HG03432 (cell line): ENCODE measurements at regions not wholly inside any gene's neighbourhood (a gene's known extent, or its start where the extent isn't known, plus 50 kb on each side); places are given as distances from the start of the nearest gene placed in this dataset.
"Not testable (repeated sequence)": the region's sequence is repeated elsewhere in the genome, so short reads cannot be mapped to it uniquely, and the experiment has no call there.

ENCODE experiments used
- ATAC-seq: cut with Tn5 transposase; IDR thresholded peaks from one replicate; pipeline ENCODE4 v1.9.1; 2021; ENCODE audit warnings: mild to moderate bottlenecking, moderate library complexity; ENCODE audit not compliant: unreplicated experiment

GRCh38 chr3:158026236-158026635 lies 80.0 kb downstream of the SHOX2 start:
- no peak for ATAC-seq

- ATAC-seq, result not testable (repeated sequence)
Observed at GRCh38 chr3:158019897-158020296, 86.3 kb downstream of the SHOX2 start.

DNA sequence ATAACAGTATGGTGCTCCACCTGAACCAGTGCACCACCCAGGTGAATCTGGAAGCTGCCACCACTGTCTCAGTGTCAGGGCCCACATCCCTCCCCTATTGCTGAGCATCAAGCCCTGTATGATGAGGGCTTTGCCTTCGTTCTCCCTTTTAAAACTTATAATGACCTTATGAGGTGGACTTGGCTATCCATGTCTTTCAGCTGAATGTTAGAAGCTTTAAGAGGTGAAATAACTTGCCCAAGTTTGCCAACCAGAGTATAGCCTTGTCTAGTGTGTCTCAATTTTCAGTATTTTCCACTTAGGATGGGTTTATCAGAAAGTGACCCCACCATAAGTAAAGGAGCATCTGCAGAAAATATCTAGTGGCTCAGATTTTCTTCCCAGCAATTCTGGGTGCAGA lies 87.8 kb downstream of the SHOX2 start:
- no peak for ATAC-seq

DNA sequence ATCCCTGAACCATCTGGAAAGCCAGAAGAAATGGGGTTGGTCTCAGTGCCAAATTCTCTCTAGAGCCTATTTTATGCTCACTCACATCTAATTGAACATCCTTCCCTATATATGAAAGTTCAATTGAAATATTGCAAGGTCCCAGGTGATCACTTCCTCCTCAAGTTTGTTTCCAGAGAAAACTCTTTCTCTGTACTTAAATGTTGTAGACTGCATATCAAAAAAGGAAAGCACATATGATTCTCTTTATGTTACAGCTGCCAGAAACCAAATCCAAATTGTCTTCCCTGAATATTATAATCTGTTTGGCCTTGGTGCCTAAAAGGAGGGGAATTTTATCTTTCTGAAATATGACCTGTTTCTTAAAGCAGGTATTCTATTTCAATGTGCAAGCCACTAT lies 93.3 kb downstream of the SHOX2 start:
- no peak for ATAC-seq

DNA sequence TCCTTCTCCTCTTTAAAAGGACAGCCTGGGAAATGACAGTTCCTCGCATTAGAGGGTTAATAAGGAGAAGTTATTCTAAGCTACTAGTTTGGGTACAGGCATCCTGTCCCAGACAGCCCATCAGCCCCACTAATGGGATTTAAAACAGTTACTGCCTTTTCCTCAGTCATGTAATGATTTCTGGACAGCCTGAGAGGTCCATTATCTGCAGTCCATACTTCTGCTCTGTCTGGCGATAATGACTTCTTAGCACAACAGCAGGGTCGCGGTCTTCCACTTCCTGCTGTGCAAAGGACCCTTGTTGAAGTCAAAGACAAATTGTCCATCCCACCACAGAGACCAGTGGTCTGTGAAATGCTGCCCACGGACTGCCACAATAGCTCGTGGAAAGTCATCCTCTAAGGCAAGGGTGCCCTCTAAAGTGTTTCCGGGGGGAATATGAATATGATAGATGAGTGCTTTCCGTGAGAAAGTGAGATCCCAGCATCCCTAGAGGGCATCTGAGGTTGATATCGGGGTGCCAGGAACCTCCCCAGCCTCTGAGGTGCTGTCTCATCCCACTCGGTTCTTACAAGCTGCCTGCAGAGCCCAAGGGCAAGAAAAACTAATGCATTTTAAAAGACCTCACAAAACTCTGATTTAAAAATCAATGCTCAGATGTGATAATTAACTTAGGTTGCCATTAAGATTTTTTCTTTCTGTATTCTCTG lies 100.7 kb downstream of the SHOX2 start:
- no peak for ATAC-seq

- no peak for ATAC-seq
Observed at GRCh38 chr3:157999246-157999645, 107.0 kb downstream of the SHOX2 start.

DNA sequence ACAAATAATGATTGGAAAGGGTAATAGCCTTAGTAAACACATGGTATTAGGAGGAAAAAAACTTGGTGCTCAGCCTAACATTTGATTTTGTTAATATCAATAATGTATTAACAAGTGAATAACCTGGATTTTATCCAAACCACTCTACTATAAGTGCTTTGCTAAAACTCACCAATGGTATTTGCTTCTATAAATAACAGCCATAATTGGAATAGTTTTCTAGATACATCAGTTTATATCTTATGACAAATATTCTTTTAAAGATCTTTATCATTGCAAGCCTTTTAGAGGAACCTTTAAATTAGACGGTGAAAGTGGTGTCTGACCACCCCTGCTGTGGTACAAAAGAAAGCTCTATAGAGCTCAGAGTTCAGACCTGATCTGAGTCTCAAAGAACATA lies 123.9 kb downstream of the SHOX2 start:
- ATAC-seq, result no peak

DNA sequence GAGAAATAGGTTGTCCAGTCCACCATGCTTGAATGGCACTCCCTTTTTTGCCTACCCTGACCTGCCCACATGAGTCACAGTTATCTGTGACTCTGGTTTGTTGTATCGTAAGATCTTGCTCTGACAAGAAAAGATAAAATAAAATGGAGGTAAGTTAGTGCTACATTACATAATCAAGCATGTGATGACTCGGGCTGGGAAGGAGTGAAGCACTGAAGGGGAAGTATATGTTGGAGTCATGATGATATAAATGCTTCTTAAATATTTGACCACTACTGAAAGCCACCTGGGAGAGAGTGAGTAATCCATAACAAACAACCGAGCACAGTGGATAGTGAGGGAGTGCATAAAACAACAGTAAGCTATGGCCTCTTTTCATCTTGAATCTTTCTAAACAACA lies 124.4 kb downstream of the SHOX2 start:
- ATAC-seq, result no peak

DNA sequence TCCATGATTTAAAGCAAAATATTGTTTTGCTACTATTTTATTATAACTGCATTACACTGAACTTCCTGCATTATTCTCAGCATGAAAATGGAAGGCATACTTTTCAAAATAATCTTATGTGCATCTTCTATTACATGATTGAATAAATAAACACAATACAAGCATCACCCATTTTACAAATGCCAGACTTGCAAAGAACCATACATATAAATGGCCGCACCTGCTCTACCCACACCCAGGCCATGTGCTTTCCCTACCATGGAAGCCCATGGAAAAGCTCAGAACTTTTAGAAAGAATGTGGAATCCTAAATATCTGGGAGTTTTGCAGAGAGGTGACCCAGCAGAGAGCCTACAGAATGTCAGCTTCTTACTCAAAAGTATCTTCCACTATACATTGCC lies 127.2 kb downstream of the SHOX2 start:
- ATAC-seq, result no peak

- ATAC-seq, result no peak
Observed at GRCh38 chr3:157961665-157962064, 144.6 kb downstream of the SHOX2 start.

- no peak for ATAC-seq
Observed at GRCh38 chr3:157958457-157958856, 147.8 kb downstream of the SHOX2 start.

- ATAC-seq, result no peak
Observed at GRCh38 chr3:157956850-157957249, 149.4 kb downstream of the SHOX2 start.

DNA sequence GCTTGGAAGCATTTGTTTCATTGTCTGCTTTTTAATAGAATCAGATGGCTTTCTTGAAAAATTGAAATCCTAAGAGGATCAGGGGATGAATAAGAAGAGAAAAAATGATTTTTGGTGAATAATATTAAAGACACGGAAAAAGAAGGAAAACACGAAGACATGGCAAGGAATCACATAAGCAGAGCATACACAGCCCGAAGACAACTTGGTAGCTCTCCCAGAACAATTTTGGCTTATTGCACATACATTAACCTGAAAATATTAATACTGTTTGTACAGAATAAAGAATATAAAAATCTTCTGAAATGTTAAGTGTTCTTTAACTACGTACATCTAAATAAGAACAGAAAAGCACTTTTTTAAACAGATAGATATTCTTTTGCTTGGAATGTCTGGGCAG lies 150.0 kb downstream of the SHOX2 start:
- no peak for ATAC-seq

- no peak for ATAC-seq
Observed at GRCh38 chr3:157953565-157953964, 152.7 kb downstream of the SHOX2 start.

GRCh38 chr3:157948605-157949383 lies 157.4 kb downstream of the SHOX2 start:
- no peak for ATAC-seq

- no peak for ATAC-seq
Observed at GRCh38 chr3:157939166-157939565, 167.1 kb downstream of the SHOX2 start.

- ATAC-seq, result no peak
Observed at GRCh38 chr3:157938154-157938779, 168.0 kb downstream of the SHOX2 start.

GRCh38 chr3:157931517-157931916 lies 174.7 kb downstream of the SHOX2 start:
- no peak for ATAC-seq

DNA sequence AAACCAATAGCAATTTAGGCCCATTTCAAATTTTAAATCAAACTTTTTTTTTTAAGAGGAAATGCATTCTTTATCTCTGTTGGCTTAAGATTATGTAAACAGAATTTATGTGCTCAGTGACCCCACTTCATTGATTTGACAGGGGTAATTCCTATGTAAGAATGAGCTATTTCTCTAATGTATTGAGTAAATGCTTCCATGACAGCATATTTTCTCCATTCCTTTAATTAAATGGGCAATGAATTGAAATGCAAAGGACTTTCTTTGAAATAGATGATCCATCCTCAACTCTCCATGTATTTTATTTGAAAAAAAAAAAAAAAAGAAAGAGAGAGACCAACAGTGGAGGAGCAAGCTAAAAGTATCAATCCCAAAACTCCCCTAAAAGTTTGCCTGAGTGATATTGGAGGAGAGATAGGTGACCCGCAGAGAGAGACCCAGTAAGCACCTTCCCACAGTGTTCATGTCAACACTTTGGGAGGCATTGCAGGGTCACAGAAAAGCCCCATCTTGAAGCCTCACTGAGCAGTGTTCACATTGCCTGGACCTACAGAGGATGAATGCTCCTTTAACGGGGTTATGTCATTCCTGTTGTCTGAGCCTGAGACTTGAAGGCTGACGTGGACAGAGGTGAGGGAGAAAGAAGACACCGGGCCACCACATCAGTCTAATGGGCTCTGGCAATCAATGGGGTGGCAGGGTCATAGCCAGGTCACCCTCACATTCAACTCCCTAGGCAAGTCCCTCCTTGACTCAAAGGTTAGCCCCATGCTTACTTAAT lies 176.0 kb downstream of the SHOX2 start:
- no peak for ATAC-seq

DNA sequence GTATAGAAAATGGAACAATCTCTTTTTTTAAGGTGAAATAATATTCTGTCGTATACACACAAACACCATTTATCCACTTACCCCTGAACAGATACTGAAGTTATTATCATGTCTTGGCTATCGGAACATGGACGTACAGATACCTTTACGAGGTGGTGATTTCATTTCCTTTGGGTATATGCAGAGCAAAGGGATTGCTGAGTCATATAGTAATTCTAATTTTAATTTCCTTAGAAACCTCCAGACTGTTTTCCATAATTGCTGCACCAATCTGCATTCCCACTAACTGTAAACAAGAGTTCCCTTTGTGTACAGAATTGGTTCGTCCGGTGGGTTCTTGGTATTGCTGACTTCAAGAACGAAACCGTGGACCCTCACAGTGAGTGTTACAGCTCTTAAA lies 179.4 kb downstream of the SHOX2 start:
- no peak for ATAC-seq

DNA sequence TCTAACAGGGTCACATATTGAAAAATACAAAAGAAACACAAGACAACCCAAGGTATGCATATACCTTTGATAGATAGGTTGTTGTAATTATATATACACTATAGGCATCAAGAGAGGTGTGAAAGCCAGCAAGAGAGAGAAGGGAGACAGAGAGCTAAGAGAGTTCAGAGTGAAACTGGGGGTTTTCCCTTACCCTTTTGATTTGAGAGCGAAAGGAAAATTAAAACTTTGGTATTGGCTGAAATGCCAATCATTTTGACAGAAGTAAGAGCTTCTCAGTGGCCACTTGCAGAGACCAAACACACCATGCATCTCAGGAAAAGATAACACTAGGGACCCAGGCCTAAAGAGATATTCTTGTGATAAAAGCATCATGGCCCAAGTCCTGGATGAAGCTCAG lies 183.6 kb downstream of the SHOX2 start:
- ATAC-seq, result peak; percentile 91
